ENCODE measurements at regions not wholly inside any gene's neighbourhood (a gene's known extent, or its start where the extent isn't known, plus 50 kb on each side); places are given as distances from the start of the nearest gene placed in this dataset.
"Not testable (repeated sequence)": the region's sequence is repeated elsewhere in the genome, so short reads cannot be mapped to it uniquely, and the experiment has no call there.

DNA sequence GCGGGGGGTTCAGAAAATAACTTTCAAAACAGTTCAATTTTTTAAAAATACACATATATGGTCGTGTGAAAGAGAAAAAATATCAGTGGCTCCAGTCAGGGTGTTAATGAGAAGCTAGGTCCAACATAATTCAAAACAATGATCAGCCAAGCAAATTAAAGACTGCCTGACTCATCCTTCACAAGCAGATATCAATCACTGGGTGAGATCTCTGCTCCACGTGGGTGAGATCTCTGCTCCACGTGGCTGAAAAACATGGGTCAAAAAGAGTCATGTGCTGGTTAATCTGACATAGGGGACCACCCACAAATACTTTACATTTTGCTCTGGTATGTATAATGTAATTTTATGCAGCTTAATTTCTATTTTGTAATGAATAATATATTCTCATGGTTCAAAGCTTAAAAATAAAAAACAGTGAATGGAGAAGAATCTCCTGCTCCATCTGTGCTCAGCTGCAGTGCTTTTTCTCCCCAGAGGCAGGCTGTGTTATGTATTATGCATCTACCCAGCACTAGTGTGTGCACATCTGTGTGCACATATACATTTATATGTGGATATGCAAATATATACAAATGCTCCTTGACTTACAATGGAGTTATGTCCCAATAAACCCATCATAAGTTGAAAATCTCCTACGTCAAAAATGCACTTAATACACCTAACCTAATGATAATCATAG lies 93.1 kb upstream of the S1PR3 start:
- no peaks in the 10 kb centered on the region for H3K36me3 ChIP-seq (ENCODE audit: control insufficient read depth in 1 of 2, insufficient read depth in 2 of 2, low read length in 2 of 2)
- H3K27me3 ChIP-seq (ENCODE audit: control insufficient read depth in 1 of 2, insufficient read depth in 2 of 2, low read length in 2 of 2): no peaks in the 10 kb centered on the region
- H3K27ac ChIP-seq (ENCODE audit: low read depth, low read length): no peak overlapping the region
- no peaks in the 10 kb centered on the region for H3K4me1 ChIP-seq (ENCODE audit: control insufficient read depth in 1 of 2, insufficient read depth in 2 of 2, low read length in 2 of 2)
- H3K9me3 ChIP-seq (ENCODE audit: control insufficient read depth in 1 of 2, low read length in 2 of 2): no peaks in the 10 kb centered on the region
- H3K4me3 ChIP-seq (ENCODE audit: low read depth in 1 of 2, low read length in 2 of 2): no peak overlapping the region
- H3K9ac ChIP-seq (ENCODE audit: low read depth in 1 of 2, low read length in 2 of 2): no peak overlapping the region

DNA sequence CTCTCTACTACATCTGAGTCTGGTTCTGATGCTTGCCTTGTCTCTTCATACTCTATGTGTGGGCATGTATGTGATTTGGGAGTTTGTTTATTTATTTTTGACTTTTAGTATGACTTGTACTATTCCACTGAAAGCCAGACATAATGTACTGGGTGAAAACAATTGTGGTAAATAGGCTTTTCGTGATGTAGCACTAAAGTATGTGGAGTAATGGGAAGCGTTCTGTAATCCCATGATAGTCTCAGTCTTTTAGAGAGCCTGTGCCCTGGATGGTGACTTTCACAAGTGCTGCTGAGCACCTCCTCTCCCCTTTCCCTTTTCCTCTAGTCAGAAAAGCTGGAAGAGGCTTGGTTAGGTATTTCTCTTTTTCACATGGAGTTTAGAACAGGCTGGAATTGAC lies 85.8 kb upstream of the S1PR3 start:
- Histone ChIP-seq H3K36me3 (ENCODE audit: control insufficient read depth in 1 of 2, insufficient read depth in 2 of 2, low read length in 2 of 2) (no peaks in the 10 kb centered on the region), H3K4me1 (ENCODE audit: control insufficient read depth in 1 of 2, insufficient read depth in 2 of 2, low read length in 2 of 2) (no peaks in the 10 kb centered on the region), H3K27ac (ENCODE audit: low read depth, low read length) (no peak overlapping the region), H3K4me3 (ENCODE audit: low read depth in 1 of 2, low read length in 2 of 2) (no peak overlapping the region), H3K9ac (ENCODE audit: low read depth in 1 of 2, low read length in 2 of 2) (no peak overlapping the region), H3K27me3 (ENCODE audit: control insufficient read depth in 1 of 2, insufficient read depth in 2 of 2, low read length in 2 of 2) (peaks cover 0 to 3% of the 10 kb centered on the region in 2 donors), H3K9me3 (ENCODE audit: control insufficient read depth in 1 of 2, low read length in 2 of 2) (no peaks in the 10 kb centered on the region)

DNA sequence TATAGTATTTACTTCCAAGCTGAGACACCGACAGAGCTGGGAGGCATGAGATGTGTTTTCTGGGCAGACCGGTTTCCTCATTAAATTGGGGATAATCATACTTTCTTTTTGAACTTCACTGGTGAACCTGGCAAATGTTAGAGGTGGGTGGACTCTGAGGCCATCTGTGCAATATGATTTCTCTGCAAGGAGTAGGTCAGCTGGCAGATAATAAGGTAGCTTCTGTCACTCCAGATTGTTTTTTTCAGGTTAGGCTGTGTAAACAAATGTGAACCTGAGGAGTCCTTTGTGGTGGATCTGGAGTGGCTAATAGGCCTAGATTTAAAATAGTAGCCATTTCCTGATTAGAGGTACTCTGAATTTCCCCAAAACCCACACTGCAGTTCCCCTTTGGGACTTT lies 75.4 kb upstream of the S1PR3 start:
- H3K27ac ChIP-seq (ENCODE audit: low read depth, low read length): no peak overlapping the region

DNA sequence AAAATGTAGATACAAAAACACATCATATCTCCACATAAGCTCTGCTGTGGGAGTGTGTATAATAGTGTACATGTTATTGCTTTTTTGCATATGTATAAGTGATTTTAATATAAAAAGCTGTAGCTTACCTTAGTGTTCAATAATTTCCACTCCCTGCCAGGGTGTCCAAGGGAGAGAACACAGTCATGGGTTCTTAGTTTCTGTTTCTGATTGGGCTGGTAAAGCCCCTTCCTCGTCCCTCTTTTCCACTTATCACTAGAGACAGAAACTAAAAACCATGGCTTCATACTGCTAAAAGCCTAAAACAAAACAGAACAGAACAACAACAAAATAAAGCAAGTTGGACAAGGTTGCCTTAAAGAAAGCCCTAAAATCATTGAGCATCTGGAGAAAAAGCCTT lies 74.4 kb upstream of the S1PR3 start:
- Histone ChIP-seq H3K36me3 (ENCODE audit: control insufficient read depth in 1 of 2, insufficient read depth in 2 of 2, low read length in 2 of 2) (no peaks in the 10 kb centered on the region), H3K4me1 (ENCODE audit: control insufficient read depth in 1 of 2, insufficient read depth in 2 of 2, low read length in 2 of 2) (peaks cover 4 to 10% of the 10 kb centered on the region in 2 donors), H3K9me3 (ENCODE audit: control insufficient read depth in 1 of 2, low read length in 2 of 2) (peaks cover 5 to 12% of the 10 kb centered on the region in 2 donors), H3K9ac (ENCODE audit: low read depth in 1 of 2, low read length in 2 of 2) (no peak overlapping the region), H3K27ac (ENCODE audit: low read depth, low read length) (no peak overlapping the region), H3K4me3 (ENCODE audit: low read depth in 1 of 2, low read length in 2 of 2) (no peak overlapping the region), H3K27me3 (ENCODE audit: control insufficient read depth in 1 of 2, insufficient read depth in 2 of 2, low read length in 2 of 2) (no peaks in the 10 kb centered on the region)

More for the DNA sequence above, 75.4 kb upstream of the S1PR3 start:
- Histone ChIP-seq H3K9me3 (ENCODE audit: control insufficient read depth in 1 of 2, low read length in 2 of 2) (peaks cover 5 to 12% of the 10 kb centered on the region in 2 donors), H3K4me3 (ENCODE audit: low read depth in 1 of 2, low read length in 2 of 2) (no peak overlapping the region), H3K36me3 (ENCODE audit: control insufficient read depth in 1 of 2, insufficient read depth in 2 of 2, low read length in 2 of 2) (no peaks in the 10 kb centered on the region), H3K4me1 (ENCODE audit: control insufficient read depth in 1 of 2, insufficient read depth in 2 of 2, low read length in 2 of 2) (peaks cover 4 to 10% of the 10 kb centered on the region in 2 donors), H3K27me3 (ENCODE audit: control insufficient read depth in 1 of 2, insufficient read depth in 2 of 2, low read length in 2 of 2) (no peaks in the 10 kb centered on the region), H3K9ac (ENCODE audit: low read depth in 1 of 2, low read length in 2 of 2) (no peak overlapping the region)

DNA sequence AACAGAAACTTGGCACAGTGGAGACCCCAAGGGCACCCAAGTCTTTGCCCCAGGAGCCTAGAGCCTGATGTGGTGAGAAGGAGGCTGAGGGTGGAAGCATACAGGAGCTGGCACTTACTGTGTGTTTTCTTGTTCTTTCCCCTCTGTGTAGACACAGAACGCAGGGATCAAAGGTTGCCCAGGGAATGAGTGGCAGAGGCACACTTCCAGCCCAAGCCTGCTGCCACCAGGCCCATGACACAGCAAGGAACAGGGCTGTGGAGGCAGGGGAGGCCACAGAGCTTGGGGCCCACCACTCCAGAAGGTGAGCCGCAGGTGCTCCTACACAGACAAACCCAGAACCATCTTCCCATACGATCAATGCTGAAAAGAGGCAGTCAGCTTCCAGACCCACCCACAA lies 73.9 kb upstream of the S1PR3 start:
- Histone ChIP-seq H3K27ac (ENCODE audit: low read depth, low read length) (no peak overlapping the region), H3K9me3 (ENCODE audit: control insufficient read depth in 1 of 2, low read length in 2 of 2) (peaks cover 5 to 12% of the 10 kb centered on the region in 2 donors), H3K9ac (ENCODE audit: low read depth in 1 of 2, low read length in 2 of 2) (no peak overlapping the region)

DNA sequence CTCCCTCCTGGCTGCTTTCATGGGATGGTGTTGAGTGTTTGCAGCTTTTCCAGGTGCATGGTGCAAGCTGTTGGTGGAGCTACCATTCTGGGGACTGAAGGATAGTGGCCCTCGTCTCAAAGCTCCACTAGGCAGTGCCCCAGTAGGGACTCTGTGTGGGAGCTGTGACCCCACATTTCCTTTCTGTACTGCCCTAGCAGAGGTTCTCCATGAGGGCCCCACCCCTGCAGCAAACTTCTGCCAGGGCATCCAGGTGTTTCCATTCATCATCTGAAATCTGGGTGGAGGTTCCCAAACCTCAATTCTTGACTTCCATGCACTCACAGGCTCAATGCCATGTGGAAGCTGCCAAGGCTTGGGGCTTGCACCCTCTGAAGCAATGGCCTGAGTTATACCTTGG lies 72.7 kb upstream of the S1PR3 start:
- H3K4me1 ChIP-seq (ENCODE audit: control insufficient read depth in 1 of 2, insufficient read depth in 2 of 2, low read length in 2 of 2): peaks cover 4 to 10% of the 10 kb centered on the region in 2 donors
- not testable (repeated sequence) for H3K27ac ChIP-seq (ENCODE audit: low read depth, low read length); H3K4me3 ChIP-seq (ENCODE audit: low read depth in 1 of 2, low read length in 2 of 2); H3K36me3 ChIP-seq (ENCODE audit: control insufficient read depth in 1 of 2, insufficient read depth in 2 of 2, low read length in 2 of 2); H3K27me3 ChIP-seq (ENCODE audit: control insufficient read depth in 1 of 2, insufficient read depth in 2 of 2, low read length in 2 of 2); H3K9ac ChIP-seq (ENCODE audit: low read depth in 1 of 2, low read length in 2 of 2)
- H3K9me3 ChIP-seq (ENCODE audit: control insufficient read depth in 1 of 2, low read length in 2 of 2): peaks cover 5 to 12% of the 10 kb centered on the region in 2 donors

More for the DNA sequence above, 73.9 kb upstream of the S1PR3 start:
- no peaks in the 10 kb centered on the region for H3K36me3 ChIP-seq (ENCODE audit: control insufficient read depth in 1 of 2, insufficient read depth in 2 of 2, low read length in 2 of 2)
- no peak overlapping the region for H3K4me3 ChIP-seq (ENCODE audit: low read depth in 1 of 2, low read length in 2 of 2)
- peaks cover 4 to 10% of the 10 kb centered on the region in 2 donors for H3K4me1 ChIP-seq (ENCODE audit: control insufficient read depth in 1 of 2, insufficient read depth in 2 of 2, low read length in 2 of 2)
- H3K27me3 ChIP-seq (ENCODE audit: control insufficient read depth in 1 of 2, insufficient read depth in 2 of 2, low read length in 2 of 2): no peaks in the 10 kb centered on the region

GRCh38 chr9:88920645-88921044 lies 70.6 kb upstream of the S1PR3 start:
- H3K27ac ChIP-seq (ENCODE audit: low read depth, low read length): no peak overlapping the region
- no peaks in the 10 kb centered on the region for H3K36me3 ChIP-seq (ENCODE audit: control insufficient read depth in 1 of 2, insufficient read depth in 2 of 2, low read length in 2 of 2)
- peaks cover 5 to 12% of the 10 kb centered on the region in 2 donors for H3K9me3 ChIP-seq (ENCODE audit: control insufficient read depth in 1 of 2, low read length in 2 of 2)
- H3K9ac ChIP-seq (ENCODE audit: low read depth in 1 of 2, low read length in 2 of 2): no peak overlapping the region
- H3K4me1 ChIP-seq (ENCODE audit: control insufficient read depth in 1 of 2, insufficient read depth in 2 of 2, low read length in 2 of 2): peaks cover 4 to 10% of the 10 kb centered on the region in 2 donors
- no peak overlapping the region for H3K4me3 ChIP-seq (ENCODE audit: low read depth in 1 of 2, low read length in 2 of 2)
- no peaks in the 10 kb centered on the region for H3K27me3 ChIP-seq (ENCODE audit: control insufficient read depth in 1 of 2, insufficient read depth in 2 of 2, low read length in 2 of 2)

DNA sequence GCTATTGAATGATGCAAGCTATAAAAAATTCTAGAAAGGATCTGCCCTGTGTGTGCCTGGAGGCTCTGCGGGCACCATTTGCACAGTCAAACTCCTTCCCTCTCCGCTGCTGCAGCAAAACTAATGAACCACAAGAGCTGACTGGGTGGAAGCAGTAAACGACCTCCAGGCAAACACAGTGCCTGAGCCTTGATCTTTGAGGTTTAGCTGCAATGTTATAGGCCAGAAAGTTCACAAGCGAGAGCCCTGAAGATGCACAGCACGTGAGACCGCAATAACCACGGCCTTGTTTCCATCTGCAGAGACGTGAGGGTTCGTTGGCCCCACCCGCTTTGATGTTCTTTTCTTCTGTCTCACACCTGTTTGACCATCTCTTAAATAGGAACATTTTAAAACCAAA lies 69.2 kb upstream of the S1PR3 start:
- peaks cover 5 to 12% of the 10 kb centered on the region in 2 donors for H3K9me3 ChIP-seq (ENCODE audit: control insufficient read depth in 1 of 2, low read length in 2 of 2)
- no peak overlapping the region for H3K4me3 ChIP-seq (ENCODE audit: low read depth in 1 of 2, low read length in 2 of 2)
- no peak overlapping the region for H3K9ac ChIP-seq (ENCODE audit: low read depth in 1 of 2, low read length in 2 of 2)
- H3K27ac ChIP-seq (ENCODE audit: low read depth, low read length): no peak overlapping the region
- H3K4me1 ChIP-seq (ENCODE audit: control insufficient read depth in 1 of 2, insufficient read depth in 2 of 2, low read length in 2 of 2): peaks cover 4% of the 10 kb centered on the region in 2 donors
- no peaks in the 10 kb centered on the region for H3K27me3 ChIP-seq (ENCODE audit: control insufficient read depth in 1 of 2, insufficient read depth in 2 of 2, low read length in 2 of 2)
- no peaks in the 10 kb centered on the region for H3K36me3 ChIP-seq (ENCODE audit: control insufficient read depth in 1 of 2, insufficient read depth in 2 of 2, low read length in 2 of 2)

DNA sequence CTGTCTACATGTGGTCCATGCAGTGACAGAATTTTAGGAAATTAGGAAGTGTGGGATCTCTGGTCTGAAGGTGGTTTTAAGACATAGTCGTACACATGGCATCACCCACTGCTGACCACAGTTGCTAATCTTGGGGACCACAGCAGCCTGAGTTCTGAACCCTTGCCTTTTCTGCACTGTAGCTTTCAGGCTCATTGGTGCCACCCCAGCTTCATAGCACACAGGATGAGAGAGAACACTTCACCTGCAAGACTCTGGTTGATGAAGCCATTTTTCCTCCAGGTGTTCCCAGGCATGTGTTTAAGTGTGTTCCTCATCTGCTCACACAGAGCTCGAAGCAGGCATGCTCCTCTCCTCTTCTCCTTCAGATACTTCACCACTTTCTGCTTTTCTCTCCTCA lies 68.2 kb upstream of the S1PR3 start:
- peaks cover 1 to 7% of the 10 kb centered on the region in 2 donors for H3K9me3 ChIP-seq (ENCODE audit: control insufficient read depth in 1 of 2, low read length in 2 of 2)
- no peak overlapping the region for H3K9ac ChIP-seq (ENCODE audit: low read depth in 1 of 2, low read length in 2 of 2)
- H3K27ac ChIP-seq (ENCODE audit: low read depth, low read length): no peak overlapping the region
- peaks cover 0 to 6% of the 10 kb centered on the region in 2 donors for H3K4me1 ChIP-seq (ENCODE audit: control insufficient read depth in 1 of 2, insufficient read depth in 2 of 2, low read length in 2 of 2)
- no peak overlapping the region for H3K4me3 ChIP-seq (ENCODE audit: low read depth in 1 of 2, low read length in 2 of 2)
- H3K27me3 ChIP-seq (ENCODE audit: control insufficient read depth in 1 of 2, insufficient read depth in 2 of 2, low read length in 2 of 2): no peaks in the 10 kb centered on the region
- H3K36me3 ChIP-seq (ENCODE audit: control insufficient read depth in 1 of 2, insufficient read depth in 2 of 2, low read length in 2 of 2): no peaks in the 10 kb centered on the region

- peaks cover 0 to under 1% of the 10 kb centered on the region in 2 donors for H3K9me3 ChIP-seq (ENCODE audit: control insufficient read depth in 1 of 2, low read length in 2 of 2)
- no peak overlapping the region for H3K9ac ChIP-seq (ENCODE audit: low read depth in 1 of 2, low read length in 2 of 2)
- H3K27ac ChIP-seq (ENCODE audit: low read depth, low read length): no peak overlapping the region
- no peaks in the 10 kb centered on the region for H3K27me3 ChIP-seq (ENCODE audit: control insufficient read depth in 1 of 2, insufficient read depth in 2 of 2, low read length in 2 of 2)
- H3K4me1 ChIP-seq (ENCODE audit: control insufficient read depth in 1 of 2, insufficient read depth in 2 of 2, low read length in 2 of 2): peaks cover 0 to 6% of the 10 kb centered on the region in 2 donors
- H3K36me3 ChIP-seq (ENCODE audit: control insufficient read depth in 1 of 2, insufficient read depth in 2 of 2, low read length in 2 of 2): no peaks in the 10 kb centered on the region
- no peak overlapping the region for H3K4me3 ChIP-seq (ENCODE audit: low read depth in 1 of 2, low read length in 2 of 2)
Measured at GRCh38 chr9:88923653-88924288, 67.5 kb upstream of the S1PR3 start.
